ENCODE measurements at regions not wholly inside any gene's neighbourhood (a gene's known extent, or its start where the extent isn't known, plus 50 kb on each side); places are given as distances from the start of the nearest gene placed in this dataset.

- TF ChIP-seq POLR2A (IDR thresholded peaks at IDR 0.05) = no peak
- no peak for TF ChIP-seq CTCF (IDR thresholded peaks at IDR 0.05)
- TF ChIP-seq EP300 (IDR thresholded peaks at IDR 0.05) = no peak
These were observed 99.3 kb downstream of the CDC14C start for GRCh38 chr7:49023345-49024328.
